OCI-LY1 (cell line): ENCODE measurements at regions not wholly inside any gene's neighbourhood (a gene's known extent, or its start where the extent isn't known, plus 50 kb on each side); places are given as distances from the start of the nearest gene placed in this dataset.

Experiments used
- CTCF ChIP-seq: fragments of 200-600 bp; sonication (generic), shearing (Covaris generic); IDR thresholded peaks from 2 replicates; pipeline ENCODE4 v1.5.1; 2017; ENCODE audit warnings: mild to moderate bottlenecking, antibody characterized with exemption, low read length, moderate library complexity, mixed read lengths
- EZH2 ChIP-seq: fragments of 200-600 bp; sonication (generic), shearing (Covaris generic); IDR thresholded peaks from 2 replicates; pipeline ENCODE4 v1.8.0; 2017; ENCODE audit warnings: borderline replicate concordance, mixed run types, mild to moderate bottlenecking, antibody characterized with exemption, low read length, moderate library complexity, mixed read lengths

GRCh38 chrX:117838581-117839331 lies 277.9 kb downstream of the KLHL13 start:
- TF ChIP-seq CTCF (no peak), EZH2 (no peak)
